Body of pancreas (tissue), 4 donors: ENCODE measurements at regions not wholly inside any gene's neighbourhood (a gene's known extent, or its start where the extent isn't known, plus 50 kb on each side); places are given as distances from the start of the nearest gene placed in this dataset.

ENCODE experiments used
- ATAC-seq: fragments of 150-250 bp; one replicate; pipeline ENCODE4 v1.9.1; 2016
- DNase-seq, 4 donors: peaks; one replicate each; pipeline ENCODE4 v3.0.0-alpha.2; 2019
- H3K27ac ChIP-seq, 4 donors: fragments of 200-600 bp; sonication (generic); 1 replicate in 3 of 4; 2 replicates in 1 of 4; pipeline versions ENCODE4 v1.5.1 to v1.6.1; 2016 to 2019; ENCODE audit warnings: mild to moderate bottlenecking in 1 of 4, mixed read lengths in 1 of 4, moderate library complexity in 1 of 4
- H3K27me3 ChIP-seq, 2 donors: fragments of 200-600 bp; sonication (generic); one replicate each; pipeline ENCODE4 v1.6.0; 2016; ENCODE audit warnings: mild to moderate bottlenecking in 1 of 2
- H3K36me3 ChIP-seq, 2 donors: fragments of 200-600 bp; sonication (generic); replicated peaks in 1 of 2; 2 replicates each; pipeline ENCODE4 v1.5.1; 2016; ENCODE audit warnings: low read depth in 2 of 2; ENCODE audit not compliant: insufficient read depth in 1 of 2
- H3K4me1 ChIP-seq: fragments of 200-600 bp; sonication (generic); one replicate; pipeline ENCODE4 v1.6.0; 2016
- H3K4me3 ChIP-seq, 2 donors: fragments of 200-600 bp; sonication (generic); 1 replicate in 1 of 2; 2 replicates in 1 of 2; pipeline ENCODE4 v1.5.1; 2016 to 2019
- H3K9me3 ChIP-seq, 3 donors: fragments of 200-600 bp; sonication (generic); 1 replicate in 2 of 3; 2 replicates in 1 of 3; pipeline ENCODE4 v1.5.1; 2016
- CTCF ChIP-seq, 7 experiments: fragments of 450-650 bp in 4 of 7; fragments of 200-600 bp in 3 of 7; sonication (generic) in 3 of 7; IDR thresholded peaks; one replicate each; pipeline ENCODE4 v1.5.1; 2016 to 2019; ENCODE audit warnings: antibody characterized with exemption in 7 of 7
- POLR2A ChIP-seq, 3 donors: fragments of 450-650 bp; IDR thresholded peaks; one replicate each; pipeline ENCODE4 v1.6.1; 2016; ENCODE audit warnings: antibody characterized with exemption in 3 of 3, mild to moderate bottlenecking in 2 of 3
- WGBS, 2 donors: methylation state at CpG; one replicate each; pipeline ENCODE4 v1.1.5; 2017; 5-methylcytosine and 5-hydroxymethylcytosine counted together
- intact Hi-C: fragments of 100-400 bp; cut with DNase I; formaldehyde crosslinking; loops from one replicate; pipeline ENCODE4 v1.15.1; 2023

- Histone ChIP-seq H3K4me1 (peaks cover 14% of the 10 kb centered on the region), H3K36me3 (no peaks in the 10 kb centered on the region), H3K27me3 (peaks cover 0 to 9% of the 10 kb centered on the region in 2 donors), H3K4me3 (no peak overlapping the region), H3K9me3 (no peaks in the 10 kb centered on the region), H3K27ac (no peak overlapping the region)
- WGBS, 2 donors, result 81 to 82% methylated on average over 2 of the region's 2 CpGs
- intact Hi-C loops, result no loop called here
- ATAC-seq (no peak), DNase-seq (no peak)
- TF ChIP-seq POLR2A (IDR thresholded peaks at IDR 0.05) (no peak), CTCF (IDR thresholded peaks at IDR 0.05) (no peak)
Observed at GRCh38 chr14:101080922-101081593, 177.5 kb upstream of the RTL1 start.

- no peak for DNase-seq
- Histone ChIP-seq H3K27me3 (peaks cover 0 to 9% of the 10 kb centered on the region in 2 donors), H3K36me3 (no peaks in the 10 kb centered on the region), H3K4me1 (peaks cover 7% of the 10 kb centered on the region), H3K27ac (no peak overlapping the region), H3K9me3 (no peaks in the 10 kb centered on the region), H3K4me3 (no peak overlapping the region)
- ATAC-seq, result no peak
- 79 to 85% methylated on average over 10 of the region's 10 CpGs for WGBS, 2 donors
- no peak for TF ChIP-seq POLR2A (IDR thresholded peaks at IDR 0.05)
- TF ChIP-seq CTCF (IDR thresholded peaks at IDR 0.05), result no peak
- intact Hi-C loops, result no loop called here
Observed at GRCh38 chr14:101082036-101082435, 178.5 kb upstream of the RTL1 start.

GRCh38 chr14:101082436-101083384, 179.2 kb upstream of the RTL1 start:
- Histone ChIP-seq H3K27ac (no peak overlapping the region), H3K9me3 (no peaks in the 10 kb centered on the region), H3K4me3 (no peak overlapping the region), H3K27me3 (peaks cover 0 to 5% of the 10 kb centered on the region in 2 donors), H3K4me1 (peaks cover under 1% of the 10 kb centered on the region), H3K36me3 (no peaks in the 10 kb centered on the region)
- DNase-seq (no peak), ATAC-seq (no peak)
- intact Hi-C loops, result no loop called here
- WGBS, 2 donors, result 70 to 80% methylated on average over 8 to 10 of the region's 10 CpGs
- TF ChIP-seq CTCF (IDR thresholded peaks at IDR 0.05) (no peak), POLR2A (IDR thresholded peaks at IDR 0.05) (no peak)

GRCh38 chr14:101083564-101084435, 180.3 kb upstream of the RTL1 start:
- no peak for DNase-seq
- ATAC-seq, result no peak

More at GRCh38 chr14:101083564-101084435, 180.3 kb upstream of the RTL1 start:
- WGBS, 2 donors, result 67 to 77% methylated on average over 10 to 17 of the region's 18 CpGs
- Histone ChIP-seq H3K27ac (no peak overlapping the region), H3K27me3 (no peaks in the 10 kb centered on the region), H3K9me3 (no peaks in the 10 kb centered on the region), H3K4me1 (no peaks in the 10 kb centered on the region), H3K36me3 (no peaks in the 10 kb centered on the region), H3K4me3 (no peak overlapping the region)
- intact Hi-C loops, result no loop called here
- no peak for TF ChIP-seq CTCF (IDR thresholded peaks at IDR 0.05)
